HEK293T (cell line): ENCODE measurements at regions not wholly inside any gene's neighbourhood (a gene's known extent, or its start where the extent isn't known, plus 50 kb on each side); places are given as distances from the start of the nearest gene placed in this dataset.

Experiments
- CTCF ChIA-PET: fragments of 350-600 bp; formaldehyde crosslinking; extraction: SDS; loops from one replicate; lab custom pipeline; 2021; ENCODE audit warnings: antibody characterized with exemption, inconsistent platforms; lab: Yijun Ruan, JAX
- POLR2A ChIA-PET: fragments of 350-600 bp; formaldehyde crosslinking; extraction: SDS; loops from one replicate; lab custom pipeline; 2020; ENCODE audit warnings: antibody characterized with exemption, inconsistent platforms; lab: Yijun Ruan, JAX
- DNase-seq: peaks from one replicate; pipeline ENCODE4 v3.0.0; 2012; ENCODE audit warnings: mixed read lengths; ENCODE audit errors: extremely low spot score
- ARNT ChIP-seq: fragments of 450-650 bp; IDR thresholded peaks from 2 replicates; pipeline ENCODE4 v1.6.1; 2017; ENCODE audit warnings: mild to moderate bottlenecking
- BHLHE40 ChIP-seq: fragments of 450-650 bp; IDR thresholded peaks from 2 replicates; pipeline ENCODE4 v1.6.1; 2016; ENCODE audit warnings: mild to moderate bottlenecking, moderate library complexity, borderline replicate concordance
- CTBP1 ChIP-seq: fragments of 450-650 bp; IDR thresholded peaks from 2 replicates; pipeline ENCODE4 v1.6.1; 2016; ENCODE audit warnings: borderline replicate concordance
- ELF4 ChIP-seq: fragments of 450-650 bp; IDR thresholded peaks from 2 replicates; pipeline ENCODE4 v1.6.1; 2017; ENCODE audit warnings: antibody characterized with exemption
- FOXA1 ChIP-seq: fragments of 450-650 bp; IDR thresholded peaks from 2 replicates; pipeline ENCODE4 v1.6.1; 2016; ENCODE audit warnings: mild to moderate bottlenecking
- FOXK2 ChIP-seq: fragments of 450-650 bp; IDR thresholded peaks from 2 replicates; pipeline ENCODE4 v1.6.1; 2016; ENCODE audit warnings: mild to moderate bottlenecking
- FOXM1 ChIP-seq: fragments of 450-650 bp; IDR thresholded peaks from 2 replicates; pipeline ENCODE4 v1.6.1; 2017; ENCODE audit warnings: mild to moderate bottlenecking, borderline replicate concordance
- HDGF ChIP-seq: fragments of 450-650 bp; IDR thresholded peaks from 2 replicates; pipeline ENCODE4 v1.6.1; 2017; ENCODE audit warnings: antibody characterized with exemption, borderline replicate concordance
- L3MBTL2 ChIP-seq: fragments of 450-650 bp; conservative IDR thresholded peaks from 2 replicates; pipeline ENCODE4 v1.6.1; 2016; ENCODE audit warnings: mild to moderate bottlenecking
- LEF1 ChIP-seq: fragments of 450-650 bp; IDR thresholded peaks from 2 replicates; pipeline ENCODE4 v1.6.1; 2017; ENCODE audit warnings: mild to moderate bottlenecking, borderline replicate concordance
- NFRKB ChIP-seq: fragments of 450-650 bp; IDR thresholded peaks from 2 replicates; pipeline ENCODE4 v1.6.1; 2016; ENCODE audit warnings: mild to moderate bottlenecking, moderate library complexity
- PKNOX1 ChIP-seq: fragments of 450-650 bp; IDR thresholded peaks from 2 replicates; pipeline ENCODE4 v1.6.1; 2016
- SP1 ChIP-seq: fragments of 450-650 bp; IDR thresholded peaks from 2 replicates; pipeline ENCODE4 v1.6.1; 2017
- SUZ12 ChIP-seq: fragments of 450-650 bp; IDR thresholded peaks from 2 replicates; pipeline ENCODE4 v1.6.1; 2016; ENCODE audit warnings: mild to moderate bottlenecking
- TARDBP ChIP-seq: fragments of 450-650 bp; IDR thresholded peaks from 2 replicates; pipeline ENCODE4 v1.6.1; 2016
- ZNF384 ChIP-seq: fragments of 450-650 bp; IDR thresholded peaks from 2 replicates; pipeline ENCODE4 v1.6.1; 2016

- no peak for DNase-seq
- POLR2A ChIA-PET: no interaction called here
Observed at GRCh38 chr4:128639541-128640270, 169.8 kb upstream of the JADE1 start.

GRCh38 chr4:128636906-128637305 is 172.6 kb upstream of the JADE1 start:
- POLR2A ChIA-PET: no interaction called here
- CTCF ChIA-PET: no interaction called here
- TF ChIP-seq TARDBP (no peak), ELF4 (no peak), LEF1 (no peak), HDGF (no peak), FOXK2 (no peak), CTBP1 (no peak), PKNOX1 (no peak), ARNT (no peak), FOXA1 (no peak), L3MBTL2 (no peak), ZNF384 (no peak), FOXM1 (no peak), NFRKB (no peak), BHLHE40 (no peak), SUZ12 (no peak), SP1 (no peak)
- DNase-seq: no peak

More at GRCh38 chr4:128639541-128640270, 169.8 kb upstream of the JADE1 start:
- CTCF ChIA-PET: no interaction called here
- TF ChIP-seq LEF1 (no peak), ARNT (no peak), ELF4 (no peak), FOXM1 (no peak), FOXA1 (no peak), BHLHE40 (no peak), NFRKB (no peak), ZNF384 (no peak), SP1 (no peak), HDGF (no peak), SUZ12 (no peak), PKNOX1 (no peak), CTBP1 (no peak), TARDBP (no peak), FOXK2 (no peak), L3MBTL2 (no peak)

- TF ChIP-seq SP1 (no peak), SUZ12 (no peak)
- no peak for DNase-seq
- CTCF ChIA-PET: interaction anchor here (0.7 kb wide), 1 partner anchor 58 kb away, joined by 3 read pairs; no protein-coding TSS in a partner anchor
- POLR2A ChIA-PET: no interaction called here
Observed at GRCh38 chr4:128635955-128636560, 173.4 kb upstream of the JADE1 start.

- ChIA-PET POLR2A (no interaction called here), CTCF (no interaction called here)
- TF ChIP-seq LEF1: no peak
- no peak for TF ChIP-seq SUZ12
- no peak for TF ChIP-seq CTBP1
- no peak for TF ChIP-seq L3MBTL2
- no peak for TF ChIP-seq HDGF
- no peak for TF ChIP-seq PKNOX1
- TF ChIP-seq NFRKB: no peak
- no peak for TF ChIP-seq ELF4
- no peak for TF ChIP-seq FOXM1
- no peak for TF ChIP-seq ZNF384
- no peak for TF ChIP-seq FOXK2
- no peak for TF ChIP-seq TARDBP
- TF ChIP-seq ARNT: no peak
- no peak for TF ChIP-seq FOXA1
- no peak for DNase-seq
Observed at GRCh38 chr4:128635141-128635954, 174.2 kb upstream of the JADE1 start.

- DNase-seq: no peak
- TF ChIP-seq TARDBP (no peak), FOXM1 (no peak), SUZ12 (no peak), PKNOX1 (no peak), BHLHE40 (no peak), CTBP1 (no peak), LEF1 (no peak), NFRKB (no peak), L3MBTL2 (no peak), SP1 (no peak), ARNT (no peak), ZNF384 (no peak), ELF4 (no peak), FOXA1 (no peak), HDGF (no peak), FOXK2 (no peak)
- ChIA-PET CTCF (interaction anchor here (0.6 kb wide), 1 partner anchor 11 kb away, joined by 3 read pairs; no protein-coding TSS in a partner anchor), POLR2A (no interaction called here)
Observed at GRCh38 chr4:128633067-128633466, 176.4 kb upstream of the JADE1 start.
